ENCODE measurements at regions not wholly inside any gene's neighbourhood (a gene's known extent, or its start where the extent isn't known, plus 50 kb on each side); places are given as distances from the start of the nearest gene placed in this dataset. TPM values are rescaled to one million over a fixed set of nuclear protein-coding genes. Genes with fewer than 3 reads are reported as not detected.

Small RNA genes in the stretch of these regions (small RNA-seq; reads per million reads assigned to genes)
- gene AL158077.1 (ENCODE audit: insufficient read depth, insufficient read length, low read depth, low replicate concordance): not detected

All from endothelial cell of umbilical vein (primary cell).